Umbilical cord (tissue), 1 donor: ENCODE measurements at regions not wholly inside any gene's neighbourhood (a gene's known extent, or its start where the extent isn't known, plus 50 kb on each side); places are given as distances from the start of the nearest gene placed in this dataset.
"Not testable (repeated sequence)": the region's sequence is repeated elsewhere in the genome, so short reads cannot be mapped to it uniquely, and the experiment has no call there.

ENCODE experiments used
- DNase-seq: peaks from one replicate; pipeline ENCODE4 v3.0.0-alpha.2; 2015; ENCODE audit warnings: low spot score

DNA sequence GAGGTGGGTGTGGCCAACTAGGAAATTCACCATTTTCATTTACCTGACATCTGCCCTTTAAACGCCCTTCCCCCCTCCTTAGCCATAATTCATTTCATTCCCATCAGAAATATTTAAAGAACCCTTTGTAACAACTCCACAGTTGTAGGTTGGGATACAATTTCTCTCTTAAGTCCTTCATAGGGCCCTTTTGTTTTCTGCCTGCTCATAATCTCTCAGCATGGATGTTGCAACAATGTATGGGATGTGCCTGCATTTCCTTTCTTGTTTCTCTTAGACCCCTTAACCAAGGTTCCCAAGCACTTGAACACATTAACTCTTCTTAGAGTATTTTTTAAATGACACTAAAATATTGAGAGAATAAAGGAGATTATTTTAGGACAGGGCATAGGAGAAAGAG, 51.7 kb upstream of the MYO10 start:
- no peak for DNase-seq

GRCh38 chr5:16990817-16991520, 54.9 kb upstream of the MYO10 start:
- not testable (repeated sequence) for DNase-seq

DNA sequence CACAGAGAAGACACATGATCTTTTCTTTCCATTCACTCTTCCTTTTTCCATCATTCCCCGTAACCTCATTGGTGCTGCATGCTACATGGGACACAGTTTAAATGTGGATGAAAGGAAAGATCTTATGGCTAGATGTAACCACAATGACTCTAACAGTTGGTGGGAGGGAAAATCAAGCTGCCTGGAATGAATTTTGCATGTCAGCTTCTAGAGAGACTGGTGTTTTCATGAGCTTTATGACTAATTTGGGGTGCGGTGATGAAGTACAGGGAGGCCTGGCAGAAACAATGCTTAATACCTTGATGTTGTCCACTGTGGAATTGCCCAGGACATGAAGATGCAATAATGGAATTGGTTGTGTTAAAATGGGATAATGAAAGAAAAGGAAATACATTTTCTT, 55.9 kb upstream of the MYO10 start:
- no peak for DNase-seq

- no peak for DNase-seq
Observed at GRCh38 chr5:16992444-16992843, 56.4 kb upstream of the MYO10 start.

DNA sequence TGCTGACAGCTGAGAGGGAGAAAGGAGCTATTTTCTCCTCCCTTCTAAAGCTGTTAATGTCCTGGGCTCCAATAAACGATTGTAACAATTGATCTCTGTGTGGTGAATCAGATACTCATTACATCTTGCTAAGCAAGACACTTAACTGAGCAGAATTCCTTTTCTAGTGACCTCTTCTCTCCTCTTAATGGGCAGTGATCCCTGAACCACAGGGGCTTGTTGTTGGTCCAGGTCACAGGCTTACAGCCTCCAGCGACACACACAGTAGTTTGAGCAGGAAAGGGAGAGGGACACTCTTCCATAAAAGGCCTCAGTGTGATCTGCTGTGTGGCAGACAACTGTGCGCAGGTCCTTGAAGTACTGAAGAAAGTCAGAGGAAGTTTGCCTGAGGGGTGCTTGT, 58.5 kb upstream of the MYO10 start:
- no peak for DNase-seq

DNA sequence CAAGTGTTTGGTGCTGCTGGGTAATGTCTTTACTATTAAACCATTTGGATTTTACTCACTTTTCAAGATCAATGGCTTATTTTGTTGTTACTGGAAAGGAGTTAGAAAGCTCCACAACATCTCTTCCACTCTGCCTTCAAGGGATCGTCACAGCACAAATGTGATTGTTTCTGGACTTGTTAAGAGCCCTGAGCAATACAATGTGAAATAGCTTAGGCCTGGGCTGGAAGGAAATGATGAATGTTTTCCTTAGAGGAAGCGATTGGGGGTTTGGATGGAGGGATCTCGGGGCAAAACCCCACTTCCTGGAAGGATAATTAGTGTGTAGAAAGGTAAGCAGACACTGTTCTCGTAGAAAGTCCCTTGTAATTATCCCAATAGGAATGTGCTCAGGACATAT, 59.3 kb upstream of the MYO10 start:
- no peak for DNase-seq

GRCh38 chr5:17000291-17000939, 64.3 kb upstream of the MYO10 start:
- peak; percentile 92 for DNase-seq

- no peak for DNase-seq
Observed at GRCh38 chr5:17001428-17001827, 65.3 kb upstream of the MYO10 start.

- no peak for DNase-seq
Observed at GRCh38 chr5:17004441-17005106, 68.5 kb upstream of the MYO10 start.

DNA sequence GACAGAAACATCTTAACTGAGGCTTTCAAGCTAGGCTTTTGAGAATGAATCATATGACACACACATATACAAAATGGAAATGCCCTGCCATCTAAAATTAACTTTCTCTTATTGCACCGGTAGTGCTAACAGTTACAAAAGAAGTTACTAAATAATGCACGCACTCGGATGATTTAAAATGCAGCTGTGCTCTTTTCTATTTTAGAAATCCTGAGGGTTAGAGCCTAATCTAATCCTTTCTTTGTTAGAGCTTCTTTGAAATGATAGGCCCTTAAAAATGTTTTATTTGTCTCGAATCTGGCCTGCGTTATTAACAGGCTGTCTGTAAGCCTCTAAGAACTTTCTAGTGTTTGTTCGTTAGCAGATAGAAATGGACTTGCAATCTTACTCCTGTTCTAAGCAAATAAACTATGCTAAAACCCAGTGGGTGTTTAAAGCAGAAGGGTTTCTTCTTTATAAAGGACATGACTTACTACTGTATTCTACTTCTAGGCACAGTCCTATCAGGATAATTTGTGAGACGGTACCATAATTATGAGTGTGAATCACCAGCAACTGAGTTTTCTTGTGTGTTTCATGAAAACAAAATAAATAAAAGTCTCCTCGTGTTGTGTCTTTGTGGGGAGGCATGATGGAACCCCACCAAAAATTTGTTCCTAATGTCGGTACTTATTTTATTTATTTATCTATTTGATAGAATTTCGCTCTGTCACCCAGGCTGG, 69.2 kb upstream of the MYO10 start:
- DNase-seq: no peak

DNA sequence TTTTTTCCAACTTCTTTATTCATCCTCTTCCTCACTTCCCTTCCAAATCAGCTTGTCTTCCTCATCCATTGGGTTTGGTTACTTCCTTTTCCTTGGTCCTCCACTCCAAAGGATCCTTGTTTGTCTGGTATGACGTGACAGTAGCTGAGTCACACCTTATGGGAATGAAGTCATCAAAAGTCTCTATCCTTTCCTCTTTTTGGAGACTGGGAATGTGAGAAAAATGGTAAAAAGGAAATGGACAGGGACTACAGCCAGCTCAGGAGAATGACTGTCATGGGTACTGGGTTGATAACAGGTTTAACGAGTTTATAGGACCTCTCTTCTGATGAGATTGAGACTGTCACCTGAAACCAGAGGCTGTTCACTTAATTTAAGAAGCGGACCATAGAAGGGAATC, 76.2 kb upstream of the MYO10 start:
- DNase-seq: no peak

- no peak for DNase-seq
Observed at GRCh38 chr5:17014686-17015085, 78.6 kb upstream of the MYO10 start.

- DNase-seq: no peak
Observed at GRCh38 chr5:17018871-17019270, 82.8 kb upstream of the MYO10 start.

DNA sequence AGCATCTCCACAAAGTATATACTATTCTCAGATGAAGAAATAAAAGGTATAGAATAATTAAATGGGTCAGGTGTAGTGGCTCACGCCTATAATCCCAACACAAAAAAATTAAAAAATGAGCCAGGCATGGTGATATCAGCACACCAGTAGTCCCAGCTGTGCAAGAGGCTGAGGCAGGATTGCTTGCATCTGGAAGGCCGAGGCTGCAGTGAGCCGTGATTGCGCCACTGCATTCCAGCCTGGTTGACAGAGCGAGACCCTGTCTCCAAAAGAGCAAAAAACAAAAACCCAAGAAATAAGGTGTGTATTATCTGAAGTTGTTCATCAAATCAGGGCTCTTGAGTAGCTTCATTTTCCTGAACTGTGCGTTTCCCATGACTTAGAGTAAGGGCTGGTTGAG, 83.2 kb upstream of the MYO10 start:
- DNase-seq: no peak

- DNase-seq: no peak
Observed at GRCh38 chr5:17020678-17021601, 84.9 kb upstream of the MYO10 start.

- DNase-seq: peak; percentile 28
Observed at GRCh38 chr5:17021602-17021932, 85.5 kb upstream of the MYO10 start.

GRCh38 chr5:17022296-17022695, 86.2 kb upstream of the MYO10 start:
- no peak for DNase-seq

DNA sequence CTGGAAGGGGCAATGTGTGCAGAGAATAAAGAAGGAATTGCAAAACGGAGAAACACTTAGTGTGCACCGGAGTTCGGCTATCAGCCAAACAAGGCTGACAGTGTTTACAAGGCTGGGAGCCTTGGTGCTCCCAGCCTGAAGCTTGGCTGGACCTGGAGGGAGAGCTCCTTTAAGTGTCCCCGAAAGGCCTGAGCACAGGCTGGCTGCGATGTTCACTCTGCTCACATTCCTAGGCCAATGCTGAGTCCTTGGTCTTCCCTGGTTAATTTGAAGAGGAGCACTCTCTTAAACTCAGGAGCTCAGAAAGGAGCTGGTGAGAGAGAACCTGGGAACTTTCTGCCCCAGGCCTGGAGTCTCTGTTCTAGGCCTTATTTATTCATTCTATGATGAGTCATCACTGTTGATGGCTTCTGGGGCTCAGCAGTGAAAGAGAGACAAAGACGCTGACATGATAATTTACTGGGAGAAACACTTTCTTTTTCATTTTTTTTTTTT, 88.6 kb upstream of the MYO10 start:
- DNase-seq: no peak

DNA sequence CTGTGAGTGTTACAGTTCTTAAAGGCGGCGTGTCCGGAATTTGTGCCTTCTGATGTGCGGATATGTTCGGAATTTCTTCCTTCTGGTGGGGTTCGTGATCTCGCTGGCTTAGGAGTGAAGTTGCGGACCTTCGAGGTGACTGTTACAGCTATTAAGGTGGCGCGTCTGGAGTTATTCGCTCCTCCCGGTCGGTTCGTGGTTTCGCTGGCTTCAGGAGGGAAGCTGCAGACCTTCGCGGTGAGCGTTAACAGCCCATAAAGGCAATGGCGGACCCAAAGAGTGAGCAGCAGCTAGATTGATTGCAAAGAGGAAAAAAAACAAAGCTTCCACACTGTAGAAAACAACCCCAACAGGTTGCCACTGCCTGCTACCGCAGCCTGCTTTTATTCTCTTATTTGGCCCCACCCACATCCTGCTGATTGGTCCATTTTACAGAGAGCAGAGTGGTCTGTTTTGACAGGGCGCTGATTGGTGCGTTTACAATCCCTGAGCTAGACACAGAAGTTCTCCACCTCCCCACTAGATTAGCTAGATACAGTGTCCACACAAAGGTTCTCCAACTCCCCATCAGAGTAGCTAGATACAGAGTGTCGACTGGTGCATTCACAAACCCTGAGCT, 95.7 kb upstream of the MYO10 start:
- not testable (repeated sequence) for DNase-seq

DNA sequence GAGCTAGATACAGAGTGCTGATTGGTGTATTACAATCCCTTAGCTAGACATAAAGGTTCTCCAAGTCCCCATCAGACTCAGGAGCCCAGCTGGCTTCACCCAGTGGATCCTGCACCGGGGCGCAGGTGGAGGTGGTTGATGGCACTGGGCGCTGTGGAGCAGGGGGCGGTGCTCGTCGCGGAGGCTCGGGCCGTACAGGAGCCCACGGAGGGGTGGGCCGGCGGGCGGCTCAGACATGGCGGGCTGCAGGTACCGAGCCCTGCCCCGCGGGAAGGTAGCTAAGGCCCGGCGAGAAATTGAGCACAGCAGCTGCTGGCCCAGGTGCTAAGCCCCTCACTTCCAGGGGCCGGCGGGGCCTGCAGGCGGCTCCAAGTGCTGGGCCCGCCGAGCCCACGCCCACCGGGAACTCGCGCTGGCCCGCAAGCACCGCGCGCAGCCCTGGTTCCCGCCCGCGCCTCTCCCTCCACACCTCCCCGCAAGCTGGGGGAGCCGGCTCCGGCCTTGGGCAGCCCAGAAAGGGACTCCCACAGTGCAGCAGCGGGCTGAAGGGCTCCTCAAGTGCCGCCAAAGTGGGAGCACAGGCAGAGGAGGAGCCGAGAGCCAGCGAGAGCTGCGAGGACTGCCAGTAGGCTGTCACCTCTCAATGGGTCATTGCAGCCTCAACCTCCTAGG, 96.4 kb upstream of the MYO10 start:
- DNase-seq: not testable (repeated sequence)
